ENCODE measurements at regions not wholly inside any gene's neighbourhood (a gene's known extent, or its start where the extent isn't known, plus 50 kb on each side); places are given as distances from the start of the nearest gene placed in this dataset.
"Not testable (repeated sequence)": the region's sequence is repeated elsewhere in the genome, so short reads cannot be mapped to it uniquely, and the experiment has no call there.

- Histone ChIP-seq H3K4me3 (ENCODE audit: low read length in 3 of 3) (no peak overlapping the region), H3K9me3 (ENCODE audit: control insufficient read depth in 3 of 3, low read length in 3 of 3) (no peaks in the 10 kb centered on the region), H3K27me3 (ENCODE audit: control insufficient read depth in 3 of 3, insufficient read depth in 3 of 3, low read length in 3 of 3) (no peaks in the 10 kb centered on the region), H3K4me1 (ENCODE audit: control insufficient read depth in 3 of 3, insufficient read depth in 3 of 3, low read length in 3 of 3) (peaks cover 0 to 11% (median 6%) of the 10 kb centered on the region in 3 donors), H3K27ac (ENCODE audit: low read depth, low read length) (no peak overlapping the region), H3K9ac (ENCODE audit: low read depth in 1 of 3, low read length in 3 of 3) (no peak overlapping the region), H3K36me3 (ENCODE audit: control insufficient read depth in 3 of 3, insufficient read depth in 3 of 3, low read length in 3 of 3) (no peaks in the 10 kb centered on the region)
Observed at GRCh38 chr15:91412138-91412928, 312.3 kb downstream of the SV2B start.

DNA sequence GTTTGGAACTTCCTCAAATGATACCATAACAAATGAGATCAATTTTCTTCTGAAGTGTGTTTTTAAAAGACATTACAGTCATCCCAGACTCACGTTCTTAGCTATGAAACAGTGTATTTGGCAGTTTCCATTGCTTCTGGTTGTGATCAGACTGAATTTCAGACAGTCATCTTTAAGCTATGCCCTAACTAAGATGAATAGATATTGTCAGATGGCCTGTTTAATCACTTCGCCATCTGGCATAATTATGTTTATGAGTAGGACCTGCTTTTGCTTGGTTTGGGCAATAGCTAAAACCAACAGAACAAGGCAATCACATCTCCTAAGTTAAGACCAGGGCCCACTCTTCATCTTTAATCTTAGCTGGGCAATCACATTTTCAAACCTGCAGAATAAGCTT is 313.1 kb downstream of the SV2B start:
- Histone ChIP-seq H3K9me3 (ENCODE audit: control insufficient read depth in 3 of 3, low read length in 3 of 3) (no peaks in the 10 kb centered on the region), H3K27ac (ENCODE audit: low read depth, low read length) (no peak overlapping the region), H3K4me3 (ENCODE audit: low read length in 3 of 3) (no peak overlapping the region), H3K9ac (ENCODE audit: low read depth in 1 of 3, low read length in 3 of 3) (no peak overlapping the region), H3K36me3 (ENCODE audit: control insufficient read depth in 3 of 3, insufficient read depth in 3 of 3, low read length in 3 of 3) (no peaks in the 10 kb centered on the region), H3K27me3 (ENCODE audit: control insufficient read depth in 3 of 3, insufficient read depth in 3 of 3, low read length in 3 of 3) (no peaks in the 10 kb centered on the region), H3K4me1 (ENCODE audit: control insufficient read depth in 3 of 3, insufficient read depth in 3 of 3, low read length in 3 of 3) (peaks cover 0 to 5% (median 0%) of the 10 kb centered on the region in 3 donors)

- Histone ChIP-seq H3K4me3 (ENCODE audit: low read length in 3 of 3) (no peak overlapping the region), H3K36me3 (ENCODE audit: control insufficient read depth in 3 of 3, insufficient read depth in 3 of 3, low read length in 3 of 3) (no peaks in the 10 kb centered on the region), H3K9me3 (ENCODE audit: control insufficient read depth in 3 of 3, low read length in 3 of 3) (no peaks in the 10 kb centered on the region), H3K27ac (ENCODE audit: low read depth, low read length) (no peak overlapping the region), H3K27me3 (ENCODE audit: control insufficient read depth in 3 of 3, insufficient read depth in 3 of 3, low read length in 3 of 3) (no peaks in the 10 kb centered on the region), H3K4me1 (ENCODE audit: control insufficient read depth in 3 of 3, insufficient read depth in 3 of 3, low read length in 3 of 3) (no peaks in the 10 kb centered on the region), H3K9ac (ENCODE audit: low read depth in 1 of 3, low read length in 3 of 3) (no peak overlapping the region)
Observed at GRCh38 chr15:91414124-91414523, 314.1 kb downstream of the SV2B start.

GRCh38 chr15:91415258-91415657 is 315.2 kb downstream of the SV2B start:
- not testable (repeated sequence) for H3K4me1 ChIP-seq (ENCODE audit: control insufficient read depth in 3 of 3, insufficient read depth in 3 of 3, low read length in 3 of 3); H3K27ac ChIP-seq (ENCODE audit: low read depth, low read length); H3K9me3 ChIP-seq (ENCODE audit: control insufficient read depth in 3 of 3, low read length in 3 of 3); H3K9ac ChIP-seq (ENCODE audit: low read depth in 1 of 3, low read length in 3 of 3); H3K4me3 ChIP-seq (ENCODE audit: low read length in 3 of 3); H3K36me3 ChIP-seq (ENCODE audit: control insufficient read depth in 3 of 3, insufficient read depth in 3 of 3, low read length in 3 of 3); H3K27me3 ChIP-seq (ENCODE audit: control insufficient read depth in 3 of 3, insufficient read depth in 3 of 3, low read length in 3 of 3)

GRCh38 chr15:91420689-91421088 is 320.6 kb downstream of the SV2B start:
- Histone ChIP-seq H3K4me1 (ENCODE audit: control insufficient read depth in 3 of 3, insufficient read depth in 3 of 3, low read length in 3 of 3) (no peaks in the 10 kb centered on the region), H3K9ac (ENCODE audit: low read depth in 1 of 3, low read length in 3 of 3) (no peak overlapping the region), H3K9me3 (ENCODE audit: control insufficient read depth in 3 of 3, low read length in 3 of 3) (no peaks in the 10 kb centered on the region), H3K27me3 (ENCODE audit: control insufficient read depth in 3 of 3, insufficient read depth in 3 of 3, low read length in 3 of 3) (peaks cover 0 to 3% (median 2%) of the 10 kb centered on the region in 3 donors), H3K4me3 (ENCODE audit: low read length in 3 of 3) (no peak overlapping the region), H3K36me3 (ENCODE audit: control insufficient read depth in 3 of 3, insufficient read depth in 3 of 3, low read length in 3 of 3) (no peaks in the 10 kb centered on the region), H3K27ac (ENCODE audit: low read depth, low read length) (no peak overlapping the region)

- Histone ChIP-seq H3K9ac (ENCODE audit: low read depth in 1 of 3, low read length in 3 of 3) (no peak overlapping the region), H3K9me3 (ENCODE audit: control insufficient read depth in 3 of 3, low read length in 3 of 3) (no peaks in the 10 kb centered on the region), H3K4me3 (ENCODE audit: low read length in 3 of 3) (no peak overlapping the region), H3K27ac (ENCODE audit: low read depth, low read length) (no peak overlapping the region), H3K4me1 (ENCODE audit: control insufficient read depth in 3 of 3, insufficient read depth in 3 of 3, low read length in 3 of 3) (no peaks in the 10 kb centered on the region), H3K27me3 (ENCODE audit: control insufficient read depth in 3 of 3, insufficient read depth in 3 of 3, low read length in 3 of 3) (peaks cover 0 to 3% (median 2%) of the 10 kb centered on the region in 3 donors), H3K36me3 (ENCODE audit: control insufficient read depth in 3 of 3, insufficient read depth in 3 of 3, low read length in 3 of 3) (no peaks in the 10 kb centered on the region)
Observed at GRCh38 chr15:91422797-91423196, 322.7 kb downstream of the SV2B start.

GRCh38 chr15:91424001-91424400 is 323.9 kb downstream of the SV2B start:
- Histone ChIP-seq H3K27me3 (ENCODE audit: control insufficient read depth in 3 of 3, insufficient read depth in 3 of 3, low read length in 3 of 3) (peaks cover 0 to 3% (median 2%) of the 10 kb centered on the region in 3 donors), H3K36me3 (ENCODE audit: control insufficient read depth in 3 of 3, insufficient read depth in 3 of 3, low read length in 3 of 3) (no peaks in the 10 kb centered on the region), H3K27ac (ENCODE audit: low read depth, low read length) (no peak overlapping the region), H3K4me1 (ENCODE audit: control insufficient read depth in 3 of 3, insufficient read depth in 3 of 3, low read length in 3 of 3) (no peaks in the 10 kb centered on the region), H3K4me3 (ENCODE audit: low read length in 3 of 3) (no peak overlapping the region), H3K9me3 (ENCODE audit: control insufficient read depth in 3 of 3, low read length in 3 of 3) (no peaks in the 10 kb centered on the region), H3K9ac (ENCODE audit: low read depth in 1 of 3, low read length in 3 of 3) (no peak overlapping the region)

GRCh38 chr15:91426412-91426811 is 326.4 kb downstream of the SV2B start:
- H3K4me1 ChIP-seq (ENCODE audit: control insufficient read depth in 3 of 3, insufficient read depth in 3 of 3, low read length in 3 of 3), result no peaks in the 10 kb centered on the region
- H3K27me3 ChIP-seq (ENCODE audit: control insufficient read depth in 3 of 3, insufficient read depth in 3 of 3, low read length in 3 of 3), result no peaks in the 10 kb centered on the region
- H3K9ac ChIP-seq (ENCODE audit: low read depth in 1 of 3, low read length in 3 of 3), result no peak overlapping the region
- H3K4me3 ChIP-seq (ENCODE audit: low read length in 3 of 3), result no peak overlapping the region
- no peaks in the 10 kb centered on the region for H3K36me3 ChIP-seq (ENCODE audit: control insufficient read depth in 3 of 3, insufficient read depth in 3 of 3, low read length in 3 of 3)
- H3K27ac ChIP-seq (ENCODE audit: low read depth, low read length), result no peak overlapping the region
- H3K9me3 ChIP-seq (ENCODE audit: control insufficient read depth in 3 of 3, low read length in 3 of 3), result no peaks in the 10 kb centered on the region

DNA sequence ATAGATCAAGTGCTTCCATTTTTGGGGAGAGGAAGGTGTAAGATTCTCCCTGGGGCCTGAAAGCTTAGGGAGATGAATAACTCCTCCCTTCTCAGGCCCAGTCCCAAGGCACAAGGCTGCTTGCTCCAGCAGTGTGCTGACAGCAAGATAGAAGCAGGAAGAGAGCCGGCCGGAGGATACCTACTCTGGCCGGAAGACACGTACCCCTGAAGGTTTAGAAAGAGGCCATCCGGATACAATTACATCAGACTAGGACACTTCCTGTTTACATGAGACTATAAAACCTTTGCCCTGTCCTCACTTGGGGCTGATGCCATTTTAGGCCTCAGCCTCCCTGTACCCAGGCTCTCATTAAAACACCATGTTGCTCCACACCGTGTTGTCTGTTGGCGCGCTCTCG is 329.9 kb downstream of the SV2B start:
- no peaks in the 10 kb centered on the region for H3K27me3 ChIP-seq (ENCODE audit: control insufficient read depth in 3 of 3, insufficient read depth in 3 of 3, low read length in 3 of 3)
- no peak overlapping the region for H3K4me3 ChIP-seq (ENCODE audit: low read length in 3 of 3)
- H3K9ac ChIP-seq (ENCODE audit: low read depth in 1 of 3, low read length in 3 of 3), result no peak overlapping the region
- H3K36me3 ChIP-seq (ENCODE audit: control insufficient read depth in 3 of 3, insufficient read depth in 3 of 3, low read length in 3 of 3), result no peaks in the 10 kb centered on the region
- no peak overlapping the region for H3K27ac ChIP-seq (ENCODE audit: low read depth, low read length)
- H3K4me1 ChIP-seq (ENCODE audit: control insufficient read depth in 3 of 3, insufficient read depth in 3 of 3, low read length in 3 of 3), result no peaks in the 10 kb centered on the region
- no peaks in the 10 kb centered on the region for H3K9me3 ChIP-seq (ENCODE audit: control insufficient read depth in 3 of 3, low read length in 3 of 3)

- no peaks in the 10 kb centered on the region for H3K9me3 ChIP-seq (ENCODE audit: control insufficient read depth in 3 of 3, low read length in 3 of 3)
- H3K27ac ChIP-seq (ENCODE audit: low read depth, low read length), result no peak overlapping the region
- H3K4me1 ChIP-seq (ENCODE audit: control insufficient read depth in 3 of 3, insufficient read depth in 3 of 3, low read length in 3 of 3), result no peaks in the 10 kb centered on the region
- H3K4me3 ChIP-seq (ENCODE audit: low read length in 3 of 3), result no peak overlapping the region
- no peaks in the 10 kb centered on the region for H3K27me3 ChIP-seq (ENCODE audit: control insufficient read depth in 3 of 3, insufficient read depth in 3 of 3, low read length in 3 of 3)
- H3K9ac ChIP-seq (ENCODE audit: low read depth in 1 of 3, low read length in 3 of 3), result no peak overlapping the region
- H3K36me3 ChIP-seq (ENCODE audit: control insufficient read depth in 3 of 3, insufficient read depth in 3 of 3, low read length in 3 of 3), result no peaks in the 10 kb centered on the region
Observed at GRCh38 chr15:91431041-91431715, 331.1 kb downstream of the SV2B start.

All from skeletal muscle tissue (tissue), 3 donors.